SK-N-SH treated with all-trans-retinoic acid at 6 μM for 48 hours (cell line): ENCODE measurements at regions not wholly inside any gene's neighbourhood (a gene's known extent, or its start where the extent isn't known, plus 50 kb on each side); places are given as distances from the start of the nearest gene placed in this dataset.

Experiments used
- GLIS3 ChIP-seq: fragments of 250-450 bp; sonication (Bioruptor Pico); IDR thresholded peaks from 2 replicates; pipeline ENCODE4 v1.5.0; 2020; ENCODE audit warnings: mild to moderate bottlenecking, moderate library complexity
- PPARA ChIP-seq: fragments of 250-450 bp; sonication (Bioruptor Pico); IDR thresholded peaks from 2 replicates; pipeline ENCODE4 v1.5.0; 2020; ENCODE audit warnings: mild to moderate bottlenecking, borderline replicate concordance
- TCF4 ChIP-seq: fragments of 250-450 bp; sonication (Bioruptor Pico); IDR thresholded peaks from 2 replicates; pipeline ENCODE4 v1.8.0; 2021; ENCODE audit warnings: mild to moderate bottlenecking, moderate library complexity, borderline replicate concordance
- ZC3H10 ChIP-seq: fragments of 250-450 bp; sonication (Bioruptor Pico); IDR thresholded peaks from 2 replicates; pipeline ENCODE4 v1.5.1; 2021; ENCODE audit warnings: mild to moderate bottlenecking, moderate library complexity
- TF ChIP-seq, protein P1 (sequence below): fragments of 250-450 bp; sonication (Bioruptor Pico); IDR thresholded peaks from 2 replicates; pipeline ENCODE4 v1.8.0; 2021; ENCODE audit warnings: low read depth, mild to moderate bottlenecking, moderate library complexity, borderline replicate concordance

DNA sequence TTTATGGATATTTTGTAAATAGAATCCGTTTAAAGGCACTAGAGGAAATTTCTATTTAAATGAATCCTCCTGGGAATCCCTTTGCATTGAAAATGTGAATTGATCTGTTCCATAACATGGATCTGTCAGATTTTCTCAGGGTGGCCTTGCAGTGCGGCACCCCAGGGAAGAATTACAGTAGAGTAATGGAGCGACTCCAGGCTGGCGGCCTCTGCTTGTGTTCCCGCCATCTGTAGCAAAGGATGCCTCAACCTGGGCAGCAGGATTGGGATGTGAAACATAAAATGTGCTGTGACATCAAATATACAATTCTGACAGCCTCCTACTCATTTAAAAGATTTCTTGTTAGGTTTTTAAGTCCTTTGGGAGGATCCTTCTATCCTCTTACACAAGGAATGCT is 115.9 kb downstream of the RHOU start:
- TF ChIP-seq ZC3H10 (CRISPR knock-in tag) (no peak), GLIS3 (CRISPR knock-in tag) (no peak), PPARA (no peak), TCF4 (no peak)
- TF ChIP-seq, protein P1, sequence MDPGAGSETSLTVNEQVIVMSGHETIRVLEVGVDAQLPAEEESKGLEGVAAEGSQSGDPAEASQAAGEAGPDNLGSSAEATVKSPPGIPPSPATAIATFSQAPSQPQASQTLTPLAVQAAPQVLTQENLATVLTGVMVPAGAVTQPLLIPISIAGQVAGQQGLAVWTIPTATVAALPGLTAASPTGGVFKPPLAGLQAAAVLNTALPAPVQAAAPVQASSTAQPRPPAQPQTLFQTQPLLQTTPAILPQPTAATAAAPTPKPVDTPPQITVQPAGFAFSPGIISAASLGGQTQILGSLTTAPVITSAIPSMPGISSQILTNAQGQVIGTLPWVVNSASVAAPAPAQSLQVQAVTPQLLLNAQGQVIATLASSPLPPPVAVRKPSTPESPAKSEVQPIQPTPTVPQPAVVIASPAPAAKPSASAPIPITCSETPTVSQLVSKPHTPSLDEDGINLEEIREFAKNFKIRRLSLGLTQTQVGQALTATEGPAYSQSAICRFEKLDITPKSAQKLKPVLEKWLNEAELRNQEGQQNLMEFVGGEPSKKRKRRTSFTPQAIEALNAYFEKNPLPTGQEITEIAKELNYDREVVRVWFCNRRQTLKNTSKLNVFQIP (CRISPR knock-in tag) = no peak
